NB4 (cell line): ENCODE measurements at regions not wholly inside any gene's neighbourhood (a gene's known extent, or its start where the extent isn't known, plus 50 kb on each side); places are given as distances from the start of the nearest gene placed in this dataset.

Experiments
- DNase-seq: peaks from one replicate; pipeline ENCODE4 v3.0.0; 2010; ENCODE audit warnings: low read depth
- H3K4me3 ChIP-seq: one replicate; pipeline ENCODE4 v1.5.1; 2011; ENCODE audit warnings: mild to moderate bottlenecking, low read depth, low read length, moderate library complexity
- CTCF ChIP-seq: IDR thresholded peaks from one replicate; pipeline ENCODE4 v1.5.1; 2012; ENCODE audit warnings: low read depth, low read length
- MYC ChIP-seq: IDR thresholded peaks from 2 replicates; pipeline ENCODE4 v1.6.1; 2011; ENCODE audit warnings: low read depth, low read length
- POLR2A ChIP-seq: IDR thresholded peaks from 2 replicates; pipeline ENCODE4 v1.6.1; 2011; ENCODE audit warnings: mild to moderate bottlenecking; ENCODE audit not compliant: insufficient read length; ENCODE audit errors: extremely low read depth
- TF ChIP-seq, protein P1 (sequence below): IDR thresholded peaks from 2 replicates; pipeline ENCODE4 v1.6.1; 2011; ENCODE audit warnings: low read depth, low read length

GRCh38 chr1:199696225-199696624 is 331.3 kb upstream of the NR5A2 start:
- TF ChIP-seq POLR2A, result no peak
- TF ChIP-seq MYC, result no peak
- TF ChIP-seq, protein P1, sequence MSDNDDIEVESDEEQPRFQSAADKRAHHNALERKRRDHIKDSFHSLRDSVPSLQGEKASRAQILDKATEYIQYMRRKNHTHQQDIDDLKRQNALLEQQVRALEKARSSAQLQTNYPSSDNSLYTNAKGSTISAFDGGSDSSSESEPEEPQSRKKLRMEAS, result no peak
- no peak for TF ChIP-seq CTCF
- no peak overlapping the region for H3K4me3 ChIP-seq

GRCh38 chr1:199698222-199698621 is 329.3 kb upstream of the NR5A2 start:
- TF ChIP-seq CTCF, result no peak
- TF ChIP-seq, protein P1, result no peak
- no peak for TF ChIP-seq POLR2A
- no peak for TF ChIP-seq MYC
- H3K4me3 ChIP-seq, result no peak overlapping the region
- DNase-seq, result no peak

More at GRCh38 chr1:199696225-199696624, 331.3 kb upstream of the NR5A2 start:
- no peak for DNase-seq

DNA sequence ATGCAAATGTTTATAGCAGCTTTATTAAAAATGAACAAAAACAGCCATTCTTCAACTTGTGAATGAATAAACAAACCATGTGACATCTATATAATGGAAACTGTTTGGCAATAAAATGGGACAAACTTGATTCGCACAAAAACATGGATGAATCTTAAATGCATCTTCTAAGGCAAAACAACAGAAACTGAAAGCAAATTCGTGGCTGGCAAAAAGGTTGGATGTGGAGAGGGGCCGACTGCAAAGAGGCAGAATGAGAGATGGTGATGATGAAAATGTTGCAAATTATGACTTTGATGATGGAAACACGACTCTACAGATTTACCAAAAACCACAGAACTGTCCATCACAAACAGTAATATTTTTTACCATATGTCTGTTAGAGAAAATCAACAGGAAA is 327.0 kb upstream of the NR5A2 start:
- TF ChIP-seq POLR2A (no peak), MYC (no peak), CTCF (no peak)
- TF ChIP-seq, protein P1, result no peak
- no peak for DNase-seq
- no peak overlapping the region for H3K4me3 ChIP-seq

GRCh38 chr1:199701726-199702125 is 325.8 kb upstream of the NR5A2 start:
- no peak overlapping the region for H3K4me3 ChIP-seq
- no peak for DNase-seq
- TF ChIP-seq CTCF, result no peak
- TF ChIP-seq MYC, result no peak
- TF ChIP-seq, protein P1, result no peak
- no peak for TF ChIP-seq POLR2A

DNA sequence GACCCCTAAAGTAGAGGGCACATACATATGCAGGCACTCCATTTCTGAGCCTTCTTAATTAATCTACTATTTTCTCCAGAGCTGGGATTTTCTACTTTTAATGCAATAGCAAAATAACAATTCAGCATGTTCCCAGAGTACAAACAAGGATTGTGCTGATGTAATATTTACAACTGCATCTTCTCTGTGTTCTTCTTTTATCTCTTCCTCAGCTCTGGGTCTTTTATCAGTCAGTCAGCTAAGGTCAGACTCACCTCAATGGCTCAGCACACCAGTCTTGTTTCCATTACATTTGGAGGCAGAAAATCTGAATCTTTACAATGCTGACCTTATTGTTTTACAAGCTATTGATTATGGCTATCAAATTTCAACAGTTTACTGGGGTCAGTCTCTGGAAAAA is 323.3 kb upstream of the NR5A2 start:
- DNase-seq, result no peak
- TF ChIP-seq POLR2A (no peak), MYC (no peak), CTCF (no peak)
- TF ChIP-seq, protein P1, result no peak
- no peak overlapping the region for H3K4me3 ChIP-seq

- H3K4me3 ChIP-seq, result no peak overlapping the region
These were observed 321.7 kb upstream of the NR5A2 start for GRCh38 chr1:199705825-199706224.

More at GRCh38 chr1:199705825-199706224, 321.7 kb upstream of the NR5A2 start:
- TF ChIP-seq, protein P1, result no peak
- TF ChIP-seq CTCF (no peak), MYC (no peak), POLR2A (no peak)
- no peak for DNase-seq
